Esophagus squamous epithelium (tissue), 5 donors: ENCODE measurements at regions not wholly inside any gene's neighbourhood (a gene's known extent, or its start where the extent isn't known, plus 50 kb on each side); places are given as distances from the start of the nearest gene placed in this dataset.

ENCODE experiments used
- DNase-seq: peaks from one replicate; lab custom pipeline; 2025; lab: John Stamatoyannopoulos, UW
- H3K27ac ChIP-seq, 4 donors: fragments of 200-600 bp; sonication (generic); one replicate each; pipeline ENCODE4 v1.5.1; 2016 to 2019; ENCODE audit warnings: mild to moderate bottlenecking in 1 of 4
- H3K27me3 ChIP-seq, 4 donors: fragments of 200-600 bp; sonication (generic); 1 replicate in 3 of 4; 2 replicates in 1 of 4; pipeline versions ENCODE4 v1.5.1 to v1.6.0; 2017 to 2021; ENCODE audit warnings: antibody characterized with exemption in 1 of 4
- H3K36me3 ChIP-seq, 3 donors: fragments of 200-600 bp; sonication (generic); one replicate each; pipeline ENCODE4 v1.5.1; 2016 to 2019
- H3K4me1 ChIP-seq, 3 donors: fragments of 200-600 bp; sonication (generic); one replicate each; pipeline ENCODE4 v1.5.1; 2017 to 2019
- H3K4me3 ChIP-seq, 4 donors: fragments of 200-600 bp; sonication (generic); 1 replicate in 3 of 4; 2 replicates in 1 of 4; pipeline ENCODE4 v1.5.1; 2016 to 2019; ENCODE audit warnings: mild to moderate bottlenecking in 2 of 4, moderate library complexity in 1 of 4
- H3K9me3 ChIP-seq, 3 donors: fragments of 200-600 bp; sonication (generic); one replicate each; pipeline ENCODE4 v1.5.1; 2016 to 2019
- POLR2A ChIP-seq, 4 donors: fragments of 450-650 bp; IDR thresholded peaks; one replicate each; pipeline ENCODE4 v1.6.1; 2017; ENCODE audit warnings: antibody characterized with exemption in 4 of 4, mild to moderate bottlenecking in 4 of 4, moderate library complexity in 3 of 4
- WGBS, 2 donors: methylation state at CpG; one replicate each; pipeline ENCODE4 v1.1.5; 2018; 5-methylcytosine and 5-hydroxymethylcytosine counted together
- intact Hi-C: fragments of 100-400 bp; cut with DNase I; formaldehyde crosslinking; loops from one replicate; pipeline ENCODE4 v1.15.0; 2022
- TF ChIP-seq, protein P1 (sequence below), 6 experiments: fragments of 450-650 bp in 4 of 6; fragments of 200-600 bp in 2 of 6; sonication (generic) in 2 of 6; IDR thresholded peaks; one replicate each; pipeline ENCODE4 v1.5.1; 2016 to 2019; ENCODE audit warnings: antibody characterized with exemption in 6 of 6, mild to moderate bottlenecking in 4 of 6, moderate library complexity in 4 of 6
- donor health status: DM: yes; HTN: yes; CAD: no.

DNA sequence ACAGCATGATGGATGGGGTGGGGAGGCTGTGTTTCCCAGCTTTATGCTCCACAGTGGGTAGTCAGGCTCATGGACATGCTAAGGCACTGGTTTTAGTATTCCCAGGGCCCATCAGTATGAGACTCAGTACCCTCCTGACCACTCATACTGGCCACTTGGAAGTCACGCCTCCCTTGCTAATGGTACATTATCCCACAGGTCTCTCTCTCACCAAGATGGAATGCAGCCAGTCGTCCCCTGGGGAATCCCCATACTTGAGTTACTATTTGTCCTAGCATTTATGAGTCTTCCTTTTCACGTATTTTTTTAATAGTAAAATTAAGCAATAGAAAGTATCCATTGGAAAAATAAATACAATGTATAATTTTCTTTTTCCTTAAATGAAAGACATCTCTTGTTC, 80.6 kb upstream of the TBX20 start:
- TF ChIP-seq, protein P1, sequence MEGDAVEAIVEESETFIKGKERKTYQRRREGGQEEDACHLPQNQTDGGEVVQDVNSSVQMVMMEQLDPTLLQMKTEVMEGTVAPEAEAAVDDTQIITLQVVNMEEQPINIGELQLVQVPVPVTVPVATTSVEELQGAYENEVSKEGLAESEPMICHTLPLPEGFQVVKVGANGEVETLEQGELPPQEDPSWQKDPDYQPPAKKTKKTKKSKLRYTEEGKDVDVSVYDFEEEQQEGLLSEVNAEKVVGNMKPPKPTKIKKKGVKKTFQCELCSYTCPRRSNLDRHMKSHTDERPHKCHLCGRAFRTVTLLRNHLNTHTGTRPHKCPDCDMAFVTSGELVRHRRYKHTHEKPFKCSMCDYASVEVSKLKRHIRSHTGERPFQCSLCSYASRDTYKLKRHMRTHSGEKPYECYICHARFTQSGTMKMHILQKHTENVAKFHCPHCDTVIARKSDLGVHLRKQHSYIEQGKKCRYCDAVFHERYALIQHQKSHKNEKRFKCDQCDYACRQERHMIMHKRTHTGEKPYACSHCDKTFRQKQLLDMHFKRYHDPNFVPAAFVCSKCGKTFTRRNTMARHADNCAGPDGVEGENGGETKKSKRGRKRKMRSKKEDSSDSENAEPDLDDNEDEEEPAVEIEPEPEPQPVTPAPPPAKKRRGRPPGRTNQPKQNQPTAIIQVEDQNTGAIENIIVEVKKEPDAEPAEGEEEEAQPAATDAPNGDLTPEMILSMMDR (IDR thresholded peaks at IDR 0.05), result no peak
- no peak for TF ChIP-seq POLR2A (IDR thresholded peaks at IDR 0.05)
- Histone ChIP-seq H3K27ac (no peak overlapping the region), H3K4me3 (no peak overlapping the region), H3K27me3 (no peaks in the 10 kb centered on the region), H3K4me1 (no peaks in the 10 kb centered on the region), H3K9me3 (no peaks in the 10 kb centered on the region), H3K36me3 (no peaks in the 10 kb centered on the region)
- WGBS, 2 donors, result 43 to 57% methylated on average over 3 of the region's 3 CpGs
- no peak for DNase-seq
- intact Hi-C loops, result no loop called here

DNA sequence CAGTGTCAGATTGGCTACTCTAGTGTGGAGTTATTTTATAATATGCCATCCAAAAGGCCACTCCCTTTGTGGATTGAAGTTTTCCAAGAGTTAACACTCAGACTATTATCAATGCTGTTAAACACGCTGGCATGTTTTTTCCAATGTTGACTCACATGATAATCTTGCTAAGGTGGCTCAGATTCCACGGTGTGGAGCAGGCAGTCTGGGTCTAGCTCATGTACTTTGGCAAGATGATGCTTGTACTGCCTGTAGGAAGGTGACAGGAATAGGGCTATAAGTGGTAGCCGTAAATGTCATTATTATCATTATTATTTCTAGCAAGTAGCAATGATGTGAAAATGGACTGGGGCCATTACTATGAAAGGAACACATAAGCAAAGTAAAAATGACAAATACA, 79.4 kb upstream of the TBX20 start:
- Histone ChIP-seq H3K4me3 (no peak overlapping the region), H3K27me3 (no peaks in the 10 kb centered on the region), H3K36me3 (no peaks in the 10 kb centered on the region), H3K9me3 (no peaks in the 10 kb centered on the region), H3K27ac (no peak overlapping the region), H3K4me1 (no peaks in the 10 kb centered on the region)
- TF ChIP-seq, protein P1 (IDR thresholded peaks at IDR 0.05), result no peak
- TF ChIP-seq POLR2A (IDR thresholded peaks at IDR 0.05), result no peak
- WGBS, 2 donors, result 67 to 72% methylated on average over 3 of the region's 3 CpGs
- no peak for DNase-seq
- intact Hi-C loops, result no loop called here

DNA sequence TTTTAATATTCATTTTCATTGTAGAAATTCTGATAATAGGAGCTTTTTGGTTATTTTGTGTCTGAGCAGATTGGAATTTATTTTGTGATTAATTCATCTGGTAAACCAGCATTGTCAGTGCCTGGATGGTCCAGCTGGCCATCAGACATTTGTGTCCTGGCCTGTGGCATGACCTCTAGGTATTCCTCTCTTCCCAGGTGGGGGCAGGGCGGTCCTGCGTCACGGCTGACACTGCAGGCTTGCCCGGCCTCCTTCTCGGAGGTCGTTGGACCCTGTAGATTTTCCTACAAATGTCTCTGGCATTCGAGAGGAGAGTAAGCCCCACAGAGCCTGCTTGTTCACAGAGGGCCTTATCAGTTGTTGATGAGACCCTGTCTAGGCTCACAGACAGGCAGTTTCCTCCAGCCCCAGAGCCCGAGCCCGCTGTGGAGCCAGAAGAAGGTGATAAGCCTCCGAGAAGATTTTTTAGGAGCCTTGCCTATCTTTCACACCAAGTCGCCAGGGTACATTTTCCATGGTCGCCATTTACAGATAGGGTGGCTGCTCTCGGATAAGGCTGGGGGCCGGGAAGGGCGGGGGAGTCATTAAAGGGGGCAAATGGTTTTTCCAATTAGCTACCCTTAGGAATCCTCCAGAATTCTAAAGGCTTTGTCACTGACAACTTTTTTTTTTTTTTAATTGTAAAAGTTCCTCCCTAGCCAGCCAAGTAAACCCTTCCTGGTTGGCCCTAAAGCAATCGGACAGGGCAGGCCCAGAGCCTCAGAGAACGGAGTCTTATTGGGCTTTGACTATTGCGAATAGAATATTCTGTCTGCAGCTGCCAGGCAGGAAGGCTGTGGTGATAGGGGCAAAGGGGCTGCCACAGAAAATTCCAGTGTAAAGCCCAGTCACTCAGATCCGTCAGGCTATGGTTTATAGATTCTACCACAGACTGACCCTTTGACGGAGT, 78.1 kb upstream of the TBX20 start:
- H3K4me1 ChIP-seq, result no peaks in the 10 kb centered on the region
- no peaks in the 10 kb centered on the region for H3K36me3 ChIP-seq
- no peak for DNase-seq
- 59 to 63% methylated on average over 11 to 15 of the region's 20 CpGs for WGBS, 2 donors
- intact Hi-C loops, result no loop called here
- H3K27ac ChIP-seq, result no peak overlapping the region
- no peaks in the 10 kb centered on the region for H3K27me3 ChIP-seq
- TF ChIP-seq, protein P1 (IDR thresholded peaks at IDR 0.05), result no peak
- no peak for TF ChIP-seq POLR2A (IDR thresholded peaks at IDR 0.05)
- H3K4me3 ChIP-seq, result no peak overlapping the region
- H3K9me3 ChIP-seq, result no peaks in the 10 kb centered on the region

DNA sequence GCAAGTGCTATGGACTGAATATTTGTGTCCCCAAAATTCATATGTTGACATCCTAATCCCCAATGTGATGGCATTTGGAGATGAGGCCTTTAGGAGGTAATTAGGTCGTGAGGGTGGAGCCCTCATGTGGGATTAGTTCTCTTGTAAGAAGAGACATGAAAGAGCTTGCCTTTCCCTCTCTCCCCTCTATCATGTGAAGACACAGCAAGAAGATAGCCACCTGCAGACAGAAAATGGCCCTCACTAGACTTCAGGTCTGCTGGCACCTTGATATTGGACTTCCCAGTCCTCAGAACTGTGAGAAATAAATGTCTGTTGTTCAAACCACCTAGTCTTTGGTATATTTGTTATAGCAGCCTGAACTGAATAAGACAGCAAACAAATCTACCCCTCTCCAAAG, 75.1 kb upstream of the TBX20 start:
- DNase-seq, result no peak
- no peaks in the 10 kb centered on the region for H3K36me3 ChIP-seq
- H3K4me1 ChIP-seq, result no peaks in the 10 kb centered on the region
- H3K27ac ChIP-seq, result no peak overlapping the region
- no peaks in the 10 kb centered on the region for H3K27me3 ChIP-seq
- H3K4me3 ChIP-seq, result no peak overlapping the region
- TF ChIP-seq POLR2A (IDR thresholded peaks at IDR 0.05), result no peak
- TF ChIP-seq, protein P1 (IDR thresholded peaks at IDR 0.05), result no peak
- H3K9me3 ChIP-seq, result no peaks in the 10 kb centered on the region
- intact Hi-C loops, result no loop called here
- 25 to 37% methylated on average over 1 of the region's 1 CpG for WGBS, 2 donors

DNA sequence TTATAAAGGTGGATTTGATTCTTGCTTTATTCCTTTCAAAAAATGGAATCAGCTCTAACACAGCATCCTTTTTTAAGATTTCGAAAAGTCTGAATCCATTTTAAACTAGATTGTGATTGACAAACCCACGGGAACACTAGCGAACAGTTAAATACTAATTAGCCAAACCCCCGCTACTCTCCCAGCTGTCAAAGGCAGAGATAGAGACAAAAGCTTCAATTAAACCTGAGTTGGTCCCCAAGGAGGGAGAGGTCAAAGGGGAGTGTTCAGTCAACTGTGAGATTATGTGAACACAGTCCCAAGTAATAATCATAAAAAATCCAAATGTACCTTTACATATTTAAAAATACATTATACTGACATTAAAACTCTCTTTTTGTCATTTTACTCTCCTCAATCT, 65.7 kb upstream of the TBX20 start:
- intact Hi-C loops, result no loop called here
- Histone ChIP-seq H3K4me3 (no peak overlapping the region), H3K9me3 (no peaks in the 10 kb centered on the region), H3K36me3 (no peaks in the 10 kb centered on the region), H3K27me3 (no peaks in the 10 kb centered on the region), H3K27ac (no peak overlapping the region), H3K4me1 (no peaks in the 10 kb centered on the region)
- TF ChIP-seq POLR2A (IDR thresholded peaks at IDR 0.05), result no peak
- TF ChIP-seq, protein P1 (IDR thresholded peaks at IDR 0.05), result no peak
- WGBS, 2 donors, result 62 to 63% methylated on average over 4 of the region's 4 CpGs
- no peak for DNase-seq
